ENCODE measurements at regions not wholly inside any gene's neighbourhood (a gene's known extent, or its start where the extent isn't known, plus 50 kb on each side); places are given as distances from the start of the nearest gene placed in this dataset.

GRCh38 chr9:11973011-11973410 is 720.2 kb upstream of the TYRP1 start:
- DNase-seq, result no peak

GRCh38 chr9:11973511-11973910 is 719.7 kb upstream of the TYRP1 start:
- DNase-seq, result no peak

- no peak for DNase-seq
These were observed 700.3 kb upstream of the TYRP1 start for GRCh38 chr9:11992866-11993265.

GRCh38 chr9:12014488-12014887 is 678.7 kb upstream of the TYRP1 start:
- no peak for DNase-seq

GRCh38 chr9:12054235-12054634 is 639.0 kb upstream of the TYRP1 start:
- no peak for DNase-seq

GRCh38 chr9:12056874-12057273 is 636.3 kb upstream of the TYRP1 start:
- DNase-seq, result no peak

GRCh38 chr9:12060067-12060466 is 633.1 kb upstream of the TYRP1 start:
- DNase-seq, result no peak

GRCh38 chr9:12060811-12061210 is 632.4 kb upstream of the TYRP1 start:
- DNase-seq, result no peak

GRCh38 chr9:12065050-12065449 is 628.1 kb upstream of the TYRP1 start:
- DNase-seq, result no peak

GRCh38 chr9:12065686-12066085 is 627.5 kb upstream of the TYRP1 start:
- no peak for DNase-seq

- DNase-seq, result no peak
These were observed 626.6 kb upstream of the TYRP1 start for GRCh38 chr9:12066455-12067035.

GRCh38 chr9:12069366-12069765 is 623.8 kb upstream of the TYRP1 start:
- no peak for DNase-seq

- no peak for DNase-seq
These were observed 607.8 kb upstream of the TYRP1 start for GRCh38 chr9:12085399-12085798.

- DNase-seq, result no peak
These were observed 601.2 kb upstream of the TYRP1 start for GRCh38 chr9:12091865-12092527.

- no peak for DNase-seq
These were observed 599.1 kb upstream of the TYRP1 start for GRCh38 chr9:12094046-12094445.

GRCh38 chr9:12095931-12096330 is 597.3 kb upstream of the TYRP1 start:
- DNase-seq, result no peak

GRCh38 chr9:12133416-12133815 is 559.8 kb upstream of the TYRP1 start:
- no peak for DNase-seq

GRCh38 chr9:12141422-12141821 is 551.8 kb upstream of the TYRP1 start:
- no peak for DNase-seq

- no peak for DNase-seq
These were observed 537.6 kb upstream of the TYRP1 start for GRCh38 chr9:12155401-12156134.

GRCh38 chr9:12162181-12162815 is 530.9 kb upstream of the TYRP1 start:
- no peak for DNase-seq

GRCh38 chr9:12163723-12164458 is 529.3 kb upstream of the TYRP1 start:
- no peak for DNase-seq

GRCh38 chr9:12166518-12166917 is 526.7 kb upstream of the TYRP1 start:
- no peak for DNase-seq

GRCh38 chr9:12170456-12170855 is 522.7 kb upstream of the TYRP1 start:
- no peak for DNase-seq

All from NCI-H1694 (cell line).